Naive thymus-derived CD4-positive, alpha-beta T cell (primary cell): ENCODE measurements at regions not wholly inside any gene's neighbourhood (a gene's known extent, or its start where the extent isn't known, plus 50 kb on each side); places are given as distances from the start of the nearest gene placed in this dataset.

Source experiments
- ATAC-seq: fragments of 150-1000 bp; cut with Tn5 transposase; 2 replicates; pipeline ENCODE4 v1.10.0; 2021; ENCODE audit warnings: mild to moderate bottlenecking, moderate library complexity
- CTCF ChIA-PET: fragments of 350-600 bp; sonication (Branson Sonifier 250); formaldehyde crosslinking; loops from one replicate; lab custom pipeline; 2021; ENCODE audit warnings: antibody characterized with exemption; lab: Charles Lee
- POLR2A ChIA-PET: fragments of 350-600 bp; sonication (Branson Sonifier 250); formaldehyde crosslinking; loops from one replicate; lab custom pipeline; 2021; ENCODE audit warnings: antibody characterized with exemption, inconsistent platforms; lab: Charles Lee
- DNase-seq, 9 donors: peaks; one replicate each; pipeline versions ENCODE4 v3.0.0 to v3.0.0-alpha.2; 2020 to 2022; ENCODE audit warnings: mixed read lengths in 1 of 9
- H3K27ac ChIP-seq: one replicate; pipeline ENCODE4 v1.7.0; 2013; ENCODE audit warnings: mild to moderate bottlenecking, low read depth, low read length, moderate library complexity
- H3K27me3 ChIP-seq, 2 donors: one replicate each; pipeline ENCODE4 v1.7.0; 2013; ENCODE audit warnings: low read length in 2 of 2, mild to moderate bottlenecking in 2 of 2, moderate library complexity in 2 of 2; ENCODE audit not compliant: control insufficient read depth in 2 of 2, insufficient read depth in 2 of 2
- H3K36me3 ChIP-seq, 3 experiments: 1 replicate in 2 of 3; 2 replicates in 1 of 3; pipeline ENCODE4 v1.7.0; 2013; ENCODE audit warnings: low read length in 3 of 3, mild to moderate bottlenecking in 3 of 3, moderate library complexity in 1 of 3; ENCODE audit not compliant: insufficient read depth in 3 of 3, control insufficient read depth in 2 of 3
- H3K4me1 ChIP-seq, 2 donors: one replicate each; pipeline ENCODE4 v1.7.0; 2013; ENCODE audit warnings: low read length in 2 of 2, mild to moderate bottlenecking in 2 of 2, moderate library complexity in 1 of 2; ENCODE audit not compliant: control insufficient read depth in 2 of 2, insufficient read depth in 2 of 2
- H3K4me3 ChIP-seq: 2 replicates; pipeline ENCODE4 v1.7.0; 2013; ENCODE audit warnings: mild to moderate bottlenecking, low read length
- H3K9me3 ChIP-seq, 3 experiments: 1 replicate in 2 of 3; 2 replicates in 1 of 3; pipeline ENCODE4 v1.7.0; 2013; ENCODE audit warnings: low read length in 3 of 3; ENCODE audit not compliant: control insufficient read depth in 2 of 3
- H3K27ac Mint-ChIP-seq, 9 donors: one replicate each; pipeline ENCODE4 v1.8.0; 2020 to 2022; ENCODE audit warnings: mixed read lengths in 9 of 9, mild to moderate bottlenecking in 8 of 9, moderate library complexity in 5 of 9, inconsistent platforms in 2 of 9
- H3K27me3 Mint-ChIP-seq, 5 donors: one replicate each; pipeline ENCODE4 v1.8.0; 2021 to 2022; ENCODE audit warnings: mixed read lengths in 5 of 5, mild to moderate bottlenecking in 1 of 5
- H3K36me3 Mint-ChIP-seq, 5 donors: one replicate each; pipeline ENCODE4 v1.8.0; 2020 to 2022; ENCODE audit warnings: mixed read lengths in 5 of 5, mild to moderate bottlenecking in 3 of 5, inconsistent platforms in 1 of 5
- H3K4me1 Mint-ChIP-seq, 7 donors: one replicate each; pipeline ENCODE4 v1.8.0; 2020 to 2022; ENCODE audit warnings: mixed read lengths in 7 of 7, mild to moderate bottlenecking in 3 of 7, inconsistent platforms in 1 of 7
- H3K4me3 Mint-ChIP-seq, 10 donors: one replicate each; pipeline ENCODE4 v1.8.0; 2020 to 2022; ENCODE audit warnings: mild to moderate bottlenecking in 10 of 10, mixed read lengths in 10 of 10, moderate library complexity in 6 of 10, inconsistent platforms in 2 of 10
- H3K9me3 Mint-ChIP-seq, 11 donors: one replicate each; pipeline ENCODE4 v1.8.0; 2020 to 2022; ENCODE audit warnings: mixed read lengths in 11 of 11, mild to moderate bottlenecking in 4 of 11, inconsistent platforms in 1 of 11, moderate library complexity in 1 of 11
- intact Hi-C, 2 donors: fragments of 100-400 bp; cut with micrococcal nuclease; formaldehyde crosslinking; loops; one replicate each; pipeline ENCODE4 v1.15.1; 2023

DNA sequence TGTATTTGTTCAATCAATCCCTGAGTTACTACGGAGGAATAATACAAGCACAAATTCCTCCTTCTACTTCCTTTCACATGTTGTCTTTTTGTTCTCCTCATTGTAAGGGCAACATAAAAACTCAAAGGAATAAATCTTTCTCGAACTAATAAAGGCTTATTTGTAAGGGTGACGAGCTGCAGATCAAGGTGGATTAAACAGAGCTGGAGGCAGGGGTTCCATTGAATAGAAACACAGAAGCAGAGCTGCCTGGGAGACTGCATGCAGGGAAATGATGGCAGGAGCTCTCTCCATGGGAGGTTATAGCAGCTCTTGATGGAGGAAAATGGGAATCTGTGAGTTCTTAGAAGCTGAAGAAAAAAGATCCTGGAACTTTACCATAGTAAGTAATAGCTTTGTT lies 160.2 kb downstream of the CYYR1 start:
- H3K4me1 Mint-ChIP-seq = peaks cover 0 to 2% (median 0%) of the 10 kb centered on the region in 7 donors
- H3K9me3 ChIP-seq = no peaks in the 10 kb centered on the region
- CTCF ChIA-PET = no interaction called here
- no peak overlapping the region for H3K27ac ChIP-seq
- H3K36me3 ChIP-seq = no peaks in the 10 kb centered on the region
- H3K4me3 ChIP-seq = no peak overlapping the region
- ATAC-seq (no peak), DNase-seq (no peak)
- H3K4me1 ChIP-seq = no peaks in the 10 kb centered on the region
- POLR2A ChIA-PET = no interaction called here
- H3K4me3 Mint-ChIP-seq = no peak overlapping the region
- intact Hi-C loops = no loop called here
- H3K27me3 ChIP-seq = no peaks in the 10 kb centered on the region
- no peak overlapping the region for H3K27ac Mint-ChIP-seq
- peaks cover 0 to 2% (median 0%) of the 10 kb centered on the region in 11 donors for H3K9me3 Mint-ChIP-seq
- no peaks in the 10 kb centered on the region for H3K36me3 Mint-ChIP-seq
- H3K27me3 Mint-ChIP-seq = peaks cover 0 to 12% (median 10%) of the 10 kb centered on the region in 5 donors

DNA sequence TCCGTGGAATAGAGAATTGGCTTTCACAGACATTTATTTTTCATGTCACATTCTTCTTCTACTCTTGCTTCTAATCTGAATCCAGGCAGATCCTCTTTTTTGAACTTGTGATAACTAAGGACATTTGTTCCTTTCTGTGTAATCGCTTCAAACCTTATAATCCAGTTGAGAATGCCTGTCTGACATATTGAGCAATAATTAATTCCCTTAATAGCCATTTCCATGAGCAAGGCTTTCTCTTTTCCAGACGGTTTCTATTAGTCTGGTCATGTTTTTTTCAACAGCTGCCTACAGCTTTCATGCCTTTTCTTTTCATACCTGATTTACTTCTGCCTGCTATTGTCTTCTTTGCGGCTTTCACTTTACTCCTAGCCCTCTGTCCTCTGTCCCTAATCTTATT lies 163.4 kb downstream of the CYYR1 start:
- ChIA-PET CTCF (no interaction called here), POLR2A (no interaction called here)
- H3K36me3 Mint-ChIP-seq = peaks cover 0 to 3% (median 0%) of the 10 kb centered on the region in 5 donors
- no peaks in the 10 kb centered on the region for H3K27me3 ChIP-seq
- no peaks in the 10 kb centered on the region for H3K36me3 ChIP-seq
- no peak overlapping the region for H3K4me3 Mint-ChIP-seq
- H3K27me3 Mint-ChIP-seq = peaks cover 0 to 17% (median 10%) of the 10 kb centered on the region in 5 donors
- no peak overlapping the region for H3K4me3 ChIP-seq
- no peak for DNase-seq
- H3K9me3 Mint-ChIP-seq = peaks cover 0 to 3% (median 0%) of the 10 kb centered on the region in 11 donors
- H3K4me1 ChIP-seq = no peaks in the 10 kb centered on the region
- no peak overlapping the region for H3K27ac Mint-ChIP-seq
- no peak overlapping the region for H3K27ac ChIP-seq
- peaks cover 0 to 9% (median 0%) of the 10 kb centered on the region in 7 donors for H3K4me1 Mint-ChIP-seq
- intact Hi-C loops = no loop called here
- no peaks in the 10 kb centered on the region for H3K9me3 ChIP-seq
- ATAC-seq = no peak

DNA sequence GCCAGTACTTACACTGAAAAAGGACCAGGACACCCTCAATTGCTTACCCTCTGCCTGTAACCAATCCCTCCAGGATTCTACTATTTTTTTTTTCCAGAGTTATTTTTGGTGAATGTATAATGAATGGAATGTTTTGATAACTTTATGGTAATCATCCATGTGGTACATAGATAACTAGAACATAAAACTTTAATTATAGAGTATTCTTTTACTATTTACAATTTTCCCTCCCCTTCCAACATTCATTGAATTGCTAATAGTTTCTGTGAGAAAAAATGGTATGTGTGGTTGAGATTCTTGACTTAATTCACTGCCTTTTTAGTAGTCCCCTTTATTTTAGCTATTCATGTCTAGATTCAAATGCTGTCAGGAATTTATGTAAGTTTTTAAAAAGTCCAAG lies 164.6 kb downstream of the CYYR1 start:
- no peak for DNase-seq
- no peaks in the 10 kb centered on the region for H3K27me3 ChIP-seq
- ChIA-PET POLR2A (no interaction called here), CTCF (no interaction called here)
- intact Hi-C loops = no loop called here
- no peaks in the 10 kb centered on the region for H3K9me3 ChIP-seq
- peaks cover 0 to 3% (median 0%) of the 10 kb centered on the region in 5 donors for H3K36me3 Mint-ChIP-seq
- no peaks in the 10 kb centered on the region for H3K4me1 ChIP-seq
- peaks cover 0 to 17% (median 10%) of the 10 kb centered on the region in 5 donors for H3K27me3 Mint-ChIP-seq
- no peak overlapping the region for H3K4me3 Mint-ChIP-seq
- no peaks in the 10 kb centered on the region for H3K36me3 ChIP-seq
- H3K27ac Mint-ChIP-seq = no peak overlapping the region
- ATAC-seq = no peak
- H3K4me1 Mint-ChIP-seq = peaks cover 0 to 9% (median 0%) of the 10 kb centered on the region in 7 donors
- H3K4me3 ChIP-seq = no peak overlapping the region
- H3K27ac ChIP-seq = no peak overlapping the region
- peaks cover 0 to 3% (median 0%) of the 10 kb centered on the region in 11 donors for H3K9me3 Mint-ChIP-seq

DNA sequence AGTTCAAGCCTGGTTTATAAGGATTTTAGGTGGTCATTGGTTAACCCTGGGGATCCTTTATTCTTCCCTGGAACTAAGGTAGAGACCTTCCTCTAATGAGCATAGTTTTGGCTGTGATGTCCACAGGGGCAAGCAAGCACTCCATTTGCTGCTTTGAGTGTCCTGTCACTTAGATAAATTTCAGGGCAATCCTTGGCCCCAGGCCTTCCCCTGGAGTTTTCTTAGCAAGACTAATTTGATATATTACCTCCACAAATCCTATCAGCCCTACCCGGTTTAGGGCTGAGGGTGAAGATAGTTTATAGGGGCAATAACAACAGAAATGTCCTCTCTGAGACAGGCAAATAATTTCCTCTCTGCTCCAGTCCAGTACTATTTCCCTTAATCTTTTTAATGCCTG lies 166.6 kb downstream of the CYYR1 start:
- Mint-ChIP-seq H3K4me1 (peaks cover 0 to 9% (median 0%) of the 10 kb centered on the region in 7 donors), H3K27me3 (peaks cover 0 to 12% (median 8%) of the 10 kb centered on the region in 5 donors), H3K36me3 (peaks cover 0 to 3% (median 0%) of the 10 kb centered on the region in 5 donors), H3K4me3 (peak overlapping the region in 1 of 10 donors; percentile 37), H3K9me3 (peaks cover 0 to 3% (median 0%) of the 10 kb centered on the region in 11 donors), H3K27ac (no peak overlapping the region)
- Histone ChIP-seq H3K4me1 (no peaks in the 10 kb centered on the region), H3K4me3 (no peak overlapping the region), H3K27me3 (no peaks in the 10 kb centered on the region), H3K36me3 (no peaks in the 10 kb centered on the region), H3K9me3 (no peaks in the 10 kb centered on the region), H3K27ac (no peak overlapping the region)
- ChIA-PET CTCF (no interaction called here), POLR2A (no interaction called here)
- ATAC-seq (no peak), DNase-seq (no peak)
- intact Hi-C loops = no loop called here

DNA sequence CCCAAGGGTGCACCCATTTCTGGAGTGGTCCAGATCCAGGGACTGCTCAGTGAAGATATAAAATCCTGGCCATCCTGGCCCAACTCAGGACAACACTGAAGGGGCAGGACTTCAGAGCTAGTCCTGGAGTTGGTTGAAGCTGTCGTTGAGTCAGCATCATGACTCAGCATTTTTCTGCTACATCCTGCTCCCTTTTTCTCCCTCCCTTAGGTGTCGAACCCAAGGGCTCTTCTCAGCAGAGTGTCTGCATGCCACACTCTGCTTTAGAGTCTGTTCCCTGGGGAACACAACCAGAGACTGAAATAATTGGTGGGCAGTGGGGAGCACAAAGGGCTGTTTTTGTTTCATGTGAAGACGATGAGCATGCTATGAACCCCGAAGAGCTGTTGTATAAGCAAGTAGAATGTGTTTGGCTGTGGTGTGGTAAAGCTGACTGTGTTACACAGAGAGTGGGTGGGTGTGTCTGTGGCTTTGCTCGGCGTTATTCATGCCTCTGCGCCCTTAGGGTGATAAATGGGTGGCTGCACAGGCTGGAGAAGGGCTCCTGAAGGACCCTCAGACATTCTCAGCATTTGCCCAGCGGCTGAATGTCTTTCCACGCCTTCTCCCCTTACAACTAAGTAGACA lies 167.2 kb downstream of the CYYR1 start:
- intact Hi-C loops = no loop called here
- H3K4me1 Mint-ChIP-seq = peaks cover 0 to 9% (median 0%) of the 10 kb centered on the region in 7 donors
- peak overlapping the region in 3 of 10 donors; percentile 31 to 37 (median 31) for H3K4me3 Mint-ChIP-seq
- H3K27ac Mint-ChIP-seq = peak overlapping the region in 1 of 9 donors; percentile 35
- POLR2A ChIA-PET = no interaction called here
- no peak overlapping the region for H3K4me3 ChIP-seq
- peak; percentile 64 for ATAC-seq
- no peak overlapping the region for H3K27ac ChIP-seq
- CTCF ChIA-PET = no interaction called here
- peaks cover 0 to 7% (median 4%) of the 10 kb centered on the region in 5 donors for H3K27me3 Mint-ChIP-seq
- no peaks in the 10 kb centered on the region for H3K9me3 ChIP-seq
- no peaks in the 10 kb centered on the region for H3K36me3 ChIP-seq
- H3K27me3 ChIP-seq = no peaks in the 10 kb centered on the region
- DNase-seq = no peak
- H3K9me3 Mint-ChIP-seq = peaks cover 0 to 5% (median 0%) of the 10 kb centered on the region in 11 donors
- H3K36me3 Mint-ChIP-seq = peaks cover 0 to 3% (median 0%) of the 10 kb centered on the region in 5 donors
- H3K4me1 ChIP-seq = no peaks in the 10 kb centered on the region

DNA sequence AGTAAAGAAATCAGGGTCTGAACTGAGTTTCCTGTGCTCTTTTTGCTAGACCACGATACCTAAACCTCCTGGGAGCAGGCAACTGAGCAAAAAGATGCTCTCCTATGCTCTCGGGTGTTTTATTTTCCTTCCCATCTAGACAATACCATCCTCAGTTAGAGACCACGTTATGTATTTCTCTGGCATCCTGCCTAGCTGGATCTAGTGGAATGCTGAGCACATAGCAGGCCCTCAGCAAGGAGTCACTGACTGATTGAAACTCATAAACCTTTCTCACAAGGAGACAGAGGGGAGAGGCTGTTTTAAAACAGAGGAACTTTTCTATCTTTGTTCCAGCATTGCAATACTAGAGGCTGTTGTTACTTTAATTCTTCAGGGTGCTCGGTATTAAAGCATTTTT lies 168.0 kb downstream of the CYYR1 start:
- DNase-seq (no peak), ATAC-seq (no peak)
- Mint-ChIP-seq H3K27ac (no peak overlapping the region), H3K9me3 (peaks cover 0 to 9% (median 0%) of the 10 kb centered on the region in 11 donors), H3K4me1 (peaks cover 0 to 9% (median 0%) of the 10 kb centered on the region in 7 donors), H3K4me3 (no peak overlapping the region), H3K36me3 (peaks cover 0 to 3% (median 0%) of the 10 kb centered on the region in 5 donors), H3K27me3 (peaks cover 0 to 5% (median 0%) of the 10 kb centered on the region in 5 donors)
- intact Hi-C loops = no loop called here
- Histone ChIP-seq H3K27ac (no peak overlapping the region), H3K27me3 (no peaks in the 10 kb centered on the region), H3K4me1 (no peaks in the 10 kb centered on the region), H3K36me3 (no peaks in the 10 kb centered on the region), H3K4me3 (no peak overlapping the region), H3K9me3 (no peaks in the 10 kb centered on the region)
- ChIA-PET POLR2A (no interaction called here), CTCF (no interaction called here)

DNA sequence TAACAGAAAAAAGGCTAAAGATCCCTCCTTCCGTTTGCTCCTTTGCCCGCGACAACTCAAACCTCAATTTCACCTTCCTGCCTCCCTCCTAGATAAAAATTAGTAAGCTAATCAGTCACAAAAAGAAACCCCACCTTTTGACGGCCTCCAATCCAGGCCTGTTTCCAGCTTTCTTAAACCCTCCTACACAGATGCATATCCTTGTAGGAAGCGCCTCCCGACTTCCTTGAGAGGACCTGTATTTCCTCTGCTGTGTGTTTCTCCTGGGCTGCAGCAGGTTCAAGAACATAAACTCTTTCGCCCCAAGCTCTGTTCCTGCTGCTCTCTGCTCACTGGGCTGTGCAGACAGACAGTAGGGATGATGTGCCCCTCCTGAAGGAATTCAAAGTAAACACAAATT lies 168.8 kb downstream of the CYYR1 start:
- DNase-seq (no peak), ATAC-seq (no peak)
- Histone ChIP-seq H3K4me3 (no peak overlapping the region), H3K36me3 (no peaks in the 10 kb centered on the region), H3K27me3 (no peaks in the 10 kb centered on the region), H3K4me1 (no peaks in the 10 kb centered on the region), H3K9me3 (no peaks in the 10 kb centered on the region), H3K27ac (no peak overlapping the region)
- Mint-ChIP-seq H3K27ac (no peak overlapping the region), H3K36me3 (peaks cover 0 to 3% (median 0%) of the 10 kb centered on the region in 5 donors), H3K4me3 (no peak overlapping the region), H3K27me3 (peaks cover 0 to 5% (median 0%) of the 10 kb centered on the region in 5 donors), H3K9me3 (peaks cover 0 to 11% (median 0%) of the 10 kb centered on the region in 11 donors), H3K4me1 (peaks cover 0 to 9% (median 0%) of the 10 kb centered on the region in 7 donors)
- intact Hi-C loops = no loop called here
- ChIA-PET CTCF (no interaction called here), POLR2A (no interaction called here)
